Keratinocyte (primary cell): ENCODE measurements at regions not wholly inside any gene's neighbourhood (a gene's known extent, or its start where the extent isn't known, plus 50 kb on each side); places are given as distances from the start of the nearest gene placed in this dataset.

Source experiments
- DNase-seq: peaks from one replicate; pipeline ENCODE4 v3.0.0-alpha.2; 2011; ENCODE audit warnings: low read depth, missing footprints, low spot score
- FAIRE-seq: peaks from 2 replicates; lab custom pipeline; 2011; peaks lifted over from hg19 to GRCh38; lab: Jason Lieb, UNC
- H2AFZ ChIP-seq: 2 replicates; pipeline ENCODE4 v1.6.0; 2012; ENCODE audit warnings: low read length, control low read depth, inconsistent platforms; ENCODE audit not compliant: control insufficient read depth
- H3K27ac ChIP-seq: 2 replicates; pipeline ENCODE4 v1.5.1; 2011; ENCODE audit warnings: low read length; ENCODE audit not compliant: control insufficient read depth, insufficient read depth
- H3K27me3 ChIP-seq: 3 replicates; pipeline ENCODE4 v1.6.0; 2011; ENCODE audit warnings: low read length; ENCODE audit not compliant: control insufficient read depth, insufficient read depth; ENCODE audit errors: extremely low read depth
- H3K36me3 ChIP-seq, 2 experiments: 2 replicates in 1 of 2; 3 replicates in 1 of 2; pipeline ENCODE4 v1.5.1; 2011; ENCODE audit warnings: low read length in 2 of 2, mild to moderate bottlenecking in 1 of 2; ENCODE audit not compliant: control insufficient read depth in 2 of 2, insufficient read depth in 2 of 2; ENCODE audit errors: extremely low read depth in 1 of 2
- H3K4me1 ChIP-seq: 3 replicates; pipeline ENCODE4 v1.5.1; 2011; ENCODE audit warnings: low read length; ENCODE audit not compliant: control insufficient read depth, insufficient read depth; ENCODE audit errors: extremely low read depth
- H3K4me2 ChIP-seq: 3 replicates; pipeline ENCODE4 v1.6.0; 2011; ENCODE audit warnings: low read depth, low read length; ENCODE audit not compliant: control insufficient read depth, insufficient read depth; ENCODE audit errors: extremely low read depth
- H3K4me3 ChIP-seq, 3 experiments: fragments of 200-600 bp in 1 of 3; sonication (generic) in 1 of 3; 2 replicates in 2 of 3; 3 replicates in 1 of 3; pipeline ENCODE4 v1.5.1; 2011 to 2016; ENCODE audit warnings: low read length in 3 of 3, mild to moderate bottlenecking in 3 of 3, control low read depth in 2 of 3, inconsistent platforms in 1 of 3, low read depth in 1 of 3, mixed read lengths in 1 of 3, mixed run types in 1 of 3, moderate library complexity in 1 of 3; ENCODE audit not compliant: control insufficient read depth in 2 of 3, insufficient read depth in 2 of 3; ENCODE audit errors: extremely low read depth in 1 of 3
- H3K79me2 ChIP-seq: 2 replicates; pipeline ENCODE4 v1.6.0; 2012; ENCODE audit warnings: low read length; ENCODE audit not compliant: control insufficient read depth, insufficient read depth
- H3K9ac ChIP-seq: 3 replicates; pipeline ENCODE4 v1.6.0; 2011; ENCODE audit warnings: low read length; ENCODE audit not compliant: control insufficient read depth, insufficient read depth; ENCODE audit errors: extremely low read depth
- H3K9me1 ChIP-seq: 3 replicates; pipeline ENCODE4 v1.6.0; 2011; ENCODE audit warnings: low read length; ENCODE audit not compliant: control insufficient read depth, insufficient read depth; ENCODE audit errors: extremely low read depth
- H3K9me3 ChIP-seq: 2 replicates; pipeline ENCODE4 v1.5.1; 2012; ENCODE audit warnings: low read depth, low read length; ENCODE audit not compliant: control insufficient read depth
- H4K20me1 ChIP-seq: 3 replicates; pipeline ENCODE4 v1.6.0; 2011; ENCODE audit warnings: low read length; ENCODE audit not compliant: control insufficient read depth, insufficient read depth; ENCODE audit errors: extremely low read depth
- EZH2 ChIP-seq: IDR thresholded peaks from one replicate; pipeline ENCODE4 v1.6.1; 2012; ENCODE audit warnings: inconsistent platforms, mild to moderate bottlenecking, low read length, moderate library complexity
- dilution Hi-C: fragments of 300-500 bp; cut with MboI; formaldehyde crosslinking; loops from one replicate; pipeline ENCODE4 v1.7.0; 2020; ENCODE audit warnings: low sequenced_read_pairs; ENCODE audit not compliant: extremely low pct_ligation_motif_present
- TF ChIP-seq, protein P1 (sequence below), 3 experiments: IDR thresholded peaks in 1 of 3; conservative IDR thresholded peaks in 1 of 3; optimal IDR thresholded peaks in 1 of 3; 2 replicates in 2 of 3; 3 replicates in 1 of 3; pipeline versions ENCODE3 to v1.5.1; 2011; ENCODE audit warnings: low read length in 3 of 3, mild to moderate bottlenecking in 3 of 3, moderate library complexity in 2 of 3, control low read depth in 1 of 3, inconsistent platforms in 1 of 3; ENCODE audit not compliant: insufficient read depth in 2 of 3; ENCODE audit errors: extremely low read depth in 1 of 3

- dilution Hi-C loops: no loop called here
- no peaks in the 10 kb centered on the region for H3K27me3 ChIP-seq
- no peak overlapping the region for H3K9ac ChIP-seq
- TF ChIP-seq, protein P1, sequence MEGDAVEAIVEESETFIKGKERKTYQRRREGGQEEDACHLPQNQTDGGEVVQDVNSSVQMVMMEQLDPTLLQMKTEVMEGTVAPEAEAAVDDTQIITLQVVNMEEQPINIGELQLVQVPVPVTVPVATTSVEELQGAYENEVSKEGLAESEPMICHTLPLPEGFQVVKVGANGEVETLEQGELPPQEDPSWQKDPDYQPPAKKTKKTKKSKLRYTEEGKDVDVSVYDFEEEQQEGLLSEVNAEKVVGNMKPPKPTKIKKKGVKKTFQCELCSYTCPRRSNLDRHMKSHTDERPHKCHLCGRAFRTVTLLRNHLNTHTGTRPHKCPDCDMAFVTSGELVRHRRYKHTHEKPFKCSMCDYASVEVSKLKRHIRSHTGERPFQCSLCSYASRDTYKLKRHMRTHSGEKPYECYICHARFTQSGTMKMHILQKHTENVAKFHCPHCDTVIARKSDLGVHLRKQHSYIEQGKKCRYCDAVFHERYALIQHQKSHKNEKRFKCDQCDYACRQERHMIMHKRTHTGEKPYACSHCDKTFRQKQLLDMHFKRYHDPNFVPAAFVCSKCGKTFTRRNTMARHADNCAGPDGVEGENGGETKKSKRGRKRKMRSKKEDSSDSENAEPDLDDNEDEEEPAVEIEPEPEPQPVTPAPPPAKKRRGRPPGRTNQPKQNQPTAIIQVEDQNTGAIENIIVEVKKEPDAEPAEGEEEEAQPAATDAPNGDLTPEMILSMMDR (optimal IDR thresholded peaks at IDR 0.05 in 1 of 3, IDR thresholded peaks at IDR 0.05 in 1 of 3, conservative IDR thresholded peaks at IDR 0.05 in 1 of 3; ENCODE audit: extremely low read depth in 1 of 3, insufficient read depth in 2 of 3, low read length in 3 of 3): no peak
- TF ChIP-seq EZH2: no peak
- FAIRE-seq (no peak), DNase-seq (no peak)
- no peaks in the 10 kb centered on the region for H3K9me1 ChIP-seq
- H3K79me2 ChIP-seq: no peaks in the 10 kb centered on the region
- H3K27ac ChIP-seq: no peak overlapping the region
- H3K9me3 ChIP-seq: peaks cover 2% of the 10 kb centered on the region
- H3K4me3 ChIP-seq: no peak overlapping the region
- no peaks in the 10 kb centered on the region for H3K4me1 ChIP-seq
- H4K20me1 ChIP-seq: no peaks in the 10 kb centered on the region
- H3K4me2 ChIP-seq: no peak overlapping the region
- no peaks in the 10 kb centered on the region for H3K36me3 ChIP-seq
- no peak overlapping the region for H2AFZ ChIP-seq
Measured at GRCh38 chr2:4053769-4054493, 350.6 kb downstream of the DCDC2C start.

GRCh38 chr2:4066217-4066616 is 362.8 kb downstream of the DCDC2C start:
- dilution Hi-C loops: no loop called here
- FAIRE-seq: no peak

More at GRCh38 chr2:4066217-4066616, 362.8 kb downstream of the DCDC2C start:
- DNase-seq: no peak
- Histone ChIP-seq H3K27ac (no peak overlapping the region), H3K9me1 (no peaks in the 10 kb centered on the region), H3K4me2 (no peak overlapping the region), H2AFZ (no peak overlapping the region), H3K9me3 (no peaks in the 10 kb centered on the region), H4K20me1 (no peaks in the 10 kb centered on the region), H3K79me2 (no peaks in the 10 kb centered on the region), H3K36me3 (no peaks in the 10 kb centered on the region), H3K4me3 (no peak overlapping the region), H3K4me1 (no peaks in the 10 kb centered on the region), H3K9ac (no peak overlapping the region), H3K27me3 (no peaks in the 10 kb centered on the region)
- TF ChIP-seq, protein P1 (optimal IDR thresholded peaks at IDR 0.05 in 1 of 3, IDR thresholded peaks at IDR 0.05 in 1 of 3, conservative IDR thresholded peaks at IDR 0.05 in 1 of 3; ENCODE audit: extremely low read depth in 1 of 3, insufficient read depth in 2 of 3, low read length in 3 of 3): no peak
- TF ChIP-seq EZH2: no peak
